Motor neuron (in vitro differentiated cells): ENCODE measurements at regions not wholly inside any gene's neighbourhood (a gene's known extent, or its start where the extent isn't known, plus 50 kb on each side); places are given as distances from the start of the nearest gene placed in this dataset.
A peak's percentile ranks its signal among the peaks of the same experiment; 100 is the strongest.

Experiments
- ATAC-seq, 8 experiments: fragments of 200-7000 bp; cut with Tn5 transposase; replicated peaks in 6 of 8; 2 replicates each; pipeline ENCODE4 v1.8.0; 2021; ENCODE audit warnings: mild to moderate bottlenecking in 8 of 8, moderate library complexity in 8 of 8
- H3K27ac ChIP-seq, 2 donors: fragments of 250-450 bp; sonication (Bioruptor Pico); 2 replicates each; pipeline ENCODE4 v1.9.0; 2021; ENCODE audit warnings: antibody characterized with exemption in 2 of 2, mild to moderate bottlenecking in 2 of 2, moderate library complexity in 1 of 2
- H3K4me1 ChIP-seq, 2 donors: fragments of 250-450 bp; sonication (Bioruptor Pico); replicated peaks in 1 of 2; 2 replicates each; pipeline ENCODE4 v1.6.1; 2021; ENCODE audit warnings: antibody characterized with exemption in 2 of 2, mild to moderate bottlenecking in 2 of 2, moderate library complexity in 1 of 2
- H3K4me3 ChIP-seq, 5 donors: fragments of 250-450 bp; sonication (Bioruptor Pico); 2 replicates each; pipeline ENCODE4 v1.9.0; 2021; ENCODE audit warnings: antibody characterized with exemption in 5 of 5, mild to moderate bottlenecking in 5 of 5, moderate library complexity in 4 of 5
- WGBS, 10 experiments: fragments of 450-650 bp; shearing (Covaris generic); methylation state at CpG; one replicate each; pipeline ENCODE4 v1.0.0; 2022; 5-methylcytosine and 5-hydroxymethylcytosine counted together
- in situ Hi-C, 9 experiments: fragments of 400-800 bp; cut with MboI; loops; one replicate each; pipeline ENCODE4 v1.15.0; 2021; ENCODE audit warnings: low sequenced_read_pairs in 9 of 9, low pct_unique_long_range_greater_than_20kb in 2 of 9; ENCODE audit not compliant: unreplicated experiment in 9 of 9

DNA sequence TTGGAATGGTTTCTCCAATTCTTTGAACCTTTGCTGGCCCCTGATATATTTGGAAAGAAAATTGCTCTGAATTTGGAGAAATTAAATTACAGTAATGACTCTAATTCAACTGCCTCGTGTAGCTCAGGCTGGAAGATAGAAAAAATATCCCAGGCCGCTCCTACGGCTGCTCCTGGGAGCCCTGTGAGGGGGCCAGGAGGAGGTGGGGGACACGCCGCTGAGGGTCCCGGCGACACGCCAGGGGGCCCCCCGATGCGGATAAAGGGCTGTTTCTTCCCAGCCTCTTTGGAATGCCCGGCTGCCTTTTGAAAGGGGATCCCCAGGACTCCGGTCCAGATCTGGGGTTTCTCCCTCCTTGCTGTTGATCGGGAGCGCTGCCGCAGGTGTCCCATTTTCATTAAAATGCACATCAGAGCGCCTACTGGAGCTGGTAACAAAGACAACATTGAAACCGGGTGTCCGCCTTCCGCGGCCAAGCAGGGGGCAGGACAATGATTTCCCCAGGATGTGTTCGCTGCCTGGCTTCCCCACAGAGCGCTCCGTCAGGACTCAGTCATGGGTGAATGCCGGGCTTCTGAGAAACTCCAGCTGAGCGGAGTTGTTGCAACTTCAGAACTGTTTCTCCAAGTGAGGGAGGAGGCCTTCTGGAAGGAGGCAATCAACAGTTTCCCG is 200.1 kb upstream of the KBTBD8 start:
- Histone ChIP-seq H3K4me3 (peak overlapping the region in 4 of 5 donors; percentile 1 to 13 (median 7)), H3K4me1 (peaks cover 3 to 7% of the 10 kb centered on the region in 2 donors), H3K27ac (no peak overlapping the region)
- in situ Hi-C loops: no loop called here
- peak; percentile 18 to 98 (median 95) for ATAC-seq
- WGBS, 10 experiments: 8 to 27% (median 17%) methylated on average over 1 to 20 of the region's 26 CpGs; no CpG with 5 or more reads in 2 of the 10 experiments

DNA sequence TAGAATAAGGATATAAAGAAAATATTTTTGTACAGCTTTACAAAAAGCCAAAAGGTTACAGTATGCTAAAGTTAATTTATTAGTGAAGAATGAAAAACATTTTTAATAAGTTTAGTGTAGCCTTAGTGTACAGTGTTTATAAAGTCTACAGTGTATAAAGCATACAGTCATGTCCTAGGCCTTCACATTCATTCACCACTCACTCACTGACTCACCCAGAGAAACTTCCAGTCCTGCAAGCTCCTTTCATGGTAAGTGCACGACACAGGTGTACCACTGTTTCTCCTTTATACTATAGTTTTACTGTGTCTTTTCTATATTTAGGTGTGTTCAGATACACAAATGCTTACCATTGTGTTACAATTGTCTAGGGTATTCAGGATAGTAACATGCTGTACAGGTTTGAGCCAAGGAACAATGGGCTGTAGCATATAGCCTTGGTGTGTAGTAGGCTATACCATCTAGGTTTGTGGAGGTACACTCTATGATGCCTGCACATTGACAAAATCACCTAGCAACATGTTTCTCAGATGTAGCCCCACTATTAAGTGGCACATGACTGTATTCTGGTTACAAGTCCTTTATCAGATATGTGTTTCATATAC is 197.1 kb upstream of the KBTBD8 start:
- H3K4me1 ChIP-seq: peaks cover 0 to 6% of the 10 kb centered on the region in 2 donors
- in situ Hi-C loops: loop anchor here in 8 of 9 experiments (25.0 kb wide), 5 partner anchors 289 to 539 kb away; partner anchors contain the start of gene LRIG1 (in 2 of the 8)
- H3K4me3 ChIP-seq: no peak overlapping the region
- ATAC-seq: no peak
- H3K27ac ChIP-seq: no peak overlapping the region
- WGBS, 10 experiments: 22 to 100% (median 100%) methylated on average over 1 of the region's 1 CpG; no CpG with 5 or more reads in 3 of the 10 experiments

DNA sequence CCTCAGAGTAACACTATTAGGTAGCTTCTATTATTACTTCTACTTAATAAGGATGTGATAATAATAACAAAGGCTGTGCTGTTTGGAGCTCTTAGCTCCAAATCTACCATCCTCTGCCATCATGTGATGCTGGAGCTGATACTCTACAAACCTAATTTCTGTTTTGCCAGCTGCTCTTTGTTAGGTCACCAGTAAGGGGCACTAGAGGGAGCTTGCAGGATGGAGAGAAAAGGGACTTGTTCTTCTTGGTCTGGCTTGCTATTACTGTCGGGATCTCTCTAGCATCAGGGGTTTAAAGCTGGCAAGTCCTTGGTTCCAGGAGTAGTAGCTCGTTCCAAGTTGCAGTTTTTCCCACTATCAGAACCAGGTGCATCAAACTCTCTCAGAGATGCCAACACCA is 194.9 kb upstream of the KBTBD8 start:
- Histone ChIP-seq H3K27ac (no peak overlapping the region), H3K4me3 (no peak overlapping the region), H3K4me1 (peaks cover 0 to 6% of the 10 kb centered on the region in 2 donors)
- 51 to 100% (median 68%) methylated on average over 1 to 2 of the region's 2 CpGs; no CpG with 5 or more reads in 2 of the 10 experiments for WGBS, 10 experiments
- in situ Hi-C loops: loop anchor here in 8 of 9 experiments (25.0 kb wide), 5 partner anchors 291 to 541 kb away; partner anchors contain the start of gene LRIG1 (in 2 of the 8)
- ATAC-seq: no peak

DNA sequence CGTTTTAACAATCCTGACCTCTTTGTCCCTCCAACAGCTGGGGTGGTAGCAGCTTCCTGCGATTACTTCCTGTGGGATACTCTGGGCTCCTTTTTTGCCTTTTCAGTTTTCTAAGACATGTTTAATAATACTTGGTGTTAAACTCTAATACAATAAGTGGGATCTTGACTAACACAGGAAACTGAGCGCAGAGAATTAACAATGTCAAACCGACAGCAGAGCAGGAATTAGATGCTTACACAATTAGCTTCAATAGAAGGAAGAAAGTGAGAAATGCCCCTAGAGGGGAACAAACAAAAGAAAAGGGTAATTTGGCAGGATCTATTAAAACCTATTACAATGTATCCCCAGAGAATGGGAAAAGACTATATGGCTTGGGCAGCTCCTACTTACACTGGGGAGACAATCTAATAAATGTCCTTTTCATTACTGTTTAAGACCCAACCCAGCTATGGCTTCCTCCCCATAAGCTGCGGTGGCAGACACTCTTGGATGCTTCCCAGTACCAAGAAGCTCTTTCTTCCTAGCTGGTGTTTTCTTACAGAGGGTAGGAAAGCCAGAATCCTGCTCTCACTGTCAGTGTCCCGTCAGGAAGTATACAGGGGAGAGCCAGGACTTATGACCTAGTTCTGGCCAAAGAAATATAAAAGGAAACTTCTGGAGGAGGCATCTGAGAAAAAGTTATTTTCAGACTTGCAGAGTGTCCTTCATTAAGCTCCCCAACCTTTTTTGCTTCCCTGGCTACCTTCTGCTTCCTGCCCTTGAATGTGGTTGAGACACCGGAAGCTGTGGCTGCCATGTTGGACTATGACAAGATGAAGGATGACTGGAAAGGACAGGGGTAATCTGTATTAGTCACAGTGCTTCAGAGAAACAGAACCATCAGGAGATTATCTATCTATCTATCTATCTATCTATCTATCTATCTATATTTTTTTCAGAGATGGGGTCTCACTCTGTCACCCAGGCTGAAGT is 194.1 kb upstream of the KBTBD8 start:
- H3K4me3 ChIP-seq: no peak overlapping the region
- in situ Hi-C loops: loop anchor here in 8 of 9 experiments (25.0 kb wide), 5 partner anchors 292 to 542 kb away; partner anchors contain the start of gene LRIG1 (in 2 of the 8)
- no peak for ATAC-seq
- WGBS, 10 experiments: 30 to 87% (median 63%) methylated on average over 2 to 6 of the region's 7 CpGs
- no peak overlapping the region for H3K27ac ChIP-seq
- peaks cover 0 to 4% of the 10 kb centered on the region in 2 donors for H3K4me1 ChIP-seq

DNA sequence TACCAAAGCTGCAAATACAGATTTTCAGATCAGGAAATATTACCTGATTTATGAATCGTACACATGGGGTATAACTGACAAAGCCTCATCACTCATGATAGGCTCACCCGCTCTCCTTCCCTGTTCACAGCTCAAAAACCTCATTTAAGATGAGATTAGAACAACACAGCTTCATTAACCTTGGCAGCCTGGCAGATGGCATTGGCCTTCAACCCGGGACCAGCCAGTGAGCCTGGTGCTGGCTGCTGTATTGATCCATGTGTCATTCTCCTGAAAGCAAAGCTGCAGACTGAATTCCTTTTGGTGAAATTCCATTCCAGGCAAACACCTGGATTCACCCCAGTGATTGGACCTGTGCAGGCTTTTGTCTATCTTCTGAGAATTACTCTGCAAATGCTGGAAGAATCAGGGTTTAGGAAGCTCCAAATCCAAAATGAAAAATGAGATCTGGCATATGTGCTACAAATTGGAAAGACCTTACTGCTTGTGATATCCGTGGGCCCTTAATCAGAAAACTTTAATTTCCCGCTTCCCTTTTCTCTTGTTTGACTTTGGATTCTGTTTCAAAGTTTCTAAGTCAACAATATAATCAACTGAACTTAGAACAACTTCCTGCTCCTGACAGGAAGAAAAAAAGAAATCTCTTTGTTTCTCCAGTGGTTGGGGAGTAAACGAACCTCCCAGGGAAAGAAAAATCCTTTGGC is 189.1 kb upstream of the KBTBD8 start:
- peaks cover 0 to 6% of the 10 kb centered on the region in 2 donors for H3K4me1 ChIP-seq
- WGBS, 10 experiments: 59 to 100% (median 81%) methylated on average over 1 to 6 of the region's 6 CpGs
- no peak for ATAC-seq
- in situ Hi-C loops: loop anchor here in 8 of 9 experiments (25.0 kb wide), 5 partner anchors 297 to 547 kb away; partner anchors contain the start of gene LRIG1 (in 2 of the 8)
- H3K4me3 ChIP-seq: no peak overlapping the region
- no peak overlapping the region for H3K27ac ChIP-seq

DNA sequence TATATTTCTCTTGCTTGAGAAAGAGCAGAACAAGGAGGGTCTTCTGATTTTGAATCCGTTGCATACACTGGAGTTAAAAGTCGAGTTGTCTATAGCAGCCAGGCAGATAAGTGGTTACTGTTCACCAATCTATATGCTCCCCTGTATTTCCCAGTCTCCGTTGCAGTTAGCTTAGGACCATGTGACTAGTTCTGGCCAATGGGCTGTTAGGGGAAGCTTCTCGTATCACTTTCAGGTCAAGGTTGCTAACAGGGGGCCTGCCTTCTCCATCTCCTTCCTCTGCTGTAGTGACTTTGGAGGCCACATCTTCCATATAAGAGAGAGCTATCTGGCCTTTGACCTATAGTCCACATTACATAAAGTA is 188.5 kb upstream of the KBTBD8 start:
- in situ Hi-C loops: loop anchor here in 8 of 9 experiments (25.0 kb wide), 5 partner anchors 297 to 547 kb away; partner anchors contain the start of gene LRIG1 (in 2 of the 8)
- no peak for ATAC-seq
- 0 to 100% (median 80%) methylated on average over 1 to 4 of the region's 4 CpGs; no CpG with 5 or more reads in 2 of the 10 experiments for WGBS, 10 experiments
- Histone ChIP-seq H3K27ac (no peak overlapping the region), H3K4me3 (no peak overlapping the region), H3K4me1 (peaks cover under 1 to 9% of the 10 kb centered on the region in 2 donors)

DNA sequence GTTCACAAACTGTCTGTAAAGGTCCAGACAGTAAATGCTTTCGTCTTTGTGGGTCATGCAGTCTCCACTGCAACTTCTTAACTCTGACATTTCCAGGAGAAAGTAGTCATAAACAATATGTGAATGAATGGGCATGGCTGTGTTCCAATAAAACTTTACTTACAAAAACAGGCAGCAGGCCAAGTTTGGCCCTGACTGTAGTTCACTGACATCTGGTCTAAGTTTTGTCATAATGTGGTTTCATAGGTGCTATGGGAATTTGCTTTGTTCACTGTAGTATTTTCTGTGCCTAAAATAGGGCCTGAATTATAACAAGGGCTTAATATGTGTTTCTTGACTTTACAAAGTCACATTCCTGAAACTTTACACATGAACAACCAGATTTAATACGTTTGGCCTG is 186.0 kb upstream of the KBTBD8 start:
- ATAC-seq: no peak
- H3K27ac ChIP-seq: no peak overlapping the region
- 33 to 88% (median 82%) methylated on average over 1 to 2 of the region's 2 CpGs; no CpG with 5 or more reads in 4 of the 10 experiments for WGBS, 10 experiments

DNA sequence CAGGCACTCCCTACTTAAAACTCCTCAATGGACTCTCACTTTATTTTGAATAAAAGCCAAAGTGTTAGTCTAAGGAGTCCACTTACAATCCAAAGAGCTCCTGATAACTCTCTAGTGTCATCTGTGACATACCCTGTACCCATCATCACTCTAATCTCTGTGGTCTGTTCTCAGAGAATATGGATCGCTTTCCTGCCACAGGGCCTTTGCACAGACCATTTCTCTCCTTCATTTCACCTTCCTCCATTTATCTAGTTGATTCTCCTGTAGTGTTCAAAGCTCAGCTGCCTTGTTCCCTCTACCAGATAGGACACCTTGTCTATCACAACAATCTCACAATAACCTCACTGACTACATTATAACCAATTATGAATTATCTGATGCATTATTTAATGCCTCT is 185.4 kb upstream of the KBTBD8 start:
- no peak for ATAC-seq
- in situ Hi-C loops: loop anchor here (10.0 to 25.0 kb wide), 8 partner anchors 300 to 558 kb away; partner anchors contain the start of gene LRIG1 (in 2 of the 9)
- Histone ChIP-seq H3K4me3 (no peak overlapping the region), H3K27ac (no peak overlapping the region), H3K4me1 (peaks cover 6 to 18% of the 10 kb centered on the region in 2 donors)
- 100% methylated on average over 1 of the region's 1 CpG; no CpG with 5 or more reads in 6 of the 10 experiments for WGBS, 10 experiments

More for the DNA sequence above, 186.0 kb upstream of the KBTBD8 start:
- Histone ChIP-seq H3K4me1 (peaks cover 6 to 18% of the 10 kb centered on the region in 2 donors), H3K4me3 (no peak overlapping the region)
- in situ Hi-C loops: loop anchor here (10.0 to 25.0 kb wide), 8 partner anchors 300 to 557 kb away; partner anchors contain the start of gene LRIG1 (in 2 of the 9)

DNA sequence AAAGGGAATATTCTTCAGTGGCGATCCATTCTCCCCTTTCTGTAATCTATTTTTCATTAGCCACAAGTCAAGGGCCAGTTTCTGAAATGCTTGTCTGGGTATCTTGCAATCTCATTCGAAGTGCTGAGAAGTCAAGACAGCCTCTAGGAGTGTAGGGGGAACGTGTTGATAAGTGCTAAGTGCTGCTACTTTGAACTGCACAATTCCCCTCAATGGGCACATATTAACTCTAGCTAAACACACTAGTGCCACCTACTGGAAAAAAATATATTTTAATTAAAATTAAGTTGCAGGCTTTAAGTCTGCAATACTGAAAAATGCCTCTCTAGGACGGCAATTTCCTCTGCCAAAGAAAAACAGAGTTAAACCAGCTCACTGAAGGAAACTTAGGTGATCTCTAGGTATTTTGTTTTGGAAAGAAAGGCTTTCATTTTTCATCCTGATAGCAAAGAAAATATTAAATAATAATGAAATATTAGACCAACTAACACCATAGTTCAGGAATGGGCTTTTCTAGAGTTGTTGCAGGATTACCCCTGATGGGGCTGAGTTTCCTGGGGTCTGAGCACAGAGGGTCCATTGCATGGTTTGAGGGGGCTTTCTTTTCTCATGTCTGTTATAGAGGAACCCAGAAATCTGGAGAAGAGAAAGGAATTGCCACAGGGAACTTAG is 181.9 kb upstream of the KBTBD8 start:
- peak; percentile 49 to 87 (median 72) for ATAC-seq
- in situ Hi-C loops: loop anchor here (10.0 to 25.0 kb wide), 8 partner anchors 304 to 561 kb away; partner anchors contain the start of gene LRIG1 (in 2 of the 9)
- Histone ChIP-seq H3K4me1 (peaks cover 21 to 27% of the 10 kb centered on the region in 2 donors), H3K4me3 (no peak overlapping the region), H3K27ac (no peak overlapping the region)
- 0 to 100% (median 27%) methylated on average over 1 to 4 of the region's 4 CpGs; no CpG with 5 or more reads in 2 of the 10 experiments for whole genome bisulfite sequencing, 10 experiments

DNA sequence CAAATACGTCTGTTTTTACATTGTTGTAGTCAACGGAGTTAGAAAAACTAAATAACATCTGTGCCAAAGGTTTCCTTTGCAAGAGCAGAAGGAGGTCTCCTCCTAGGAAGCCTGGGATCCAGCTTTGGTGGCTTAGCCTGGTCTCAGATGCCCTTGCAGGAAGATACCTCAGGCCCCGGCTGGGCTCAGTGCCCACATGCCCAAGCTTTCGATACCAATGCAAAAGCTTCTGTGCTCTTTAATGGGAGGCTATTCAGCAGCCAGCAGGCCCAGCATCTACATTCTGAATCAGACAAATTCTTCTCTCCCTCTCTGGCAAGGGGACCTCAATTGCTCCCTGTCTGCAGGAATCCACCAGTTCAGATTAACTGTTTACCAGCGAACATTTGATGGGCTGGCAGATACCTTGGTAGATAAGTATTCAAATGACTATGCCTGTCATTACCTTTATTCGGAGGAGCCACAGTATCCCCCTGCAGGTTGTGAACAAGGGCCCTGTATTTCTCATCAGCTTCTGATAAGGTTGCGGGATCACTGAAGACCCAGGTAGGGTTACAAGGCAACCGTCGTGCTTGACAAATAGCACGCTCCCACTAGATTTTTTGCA is 180.1 kb upstream of the KBTBD8 start:
- H3K4me1 ChIP-seq: peaks cover 22 to 37% of the 10 kb centered on the region in 2 donors
- H3K4me3 ChIP-seq: no peak overlapping the region
- no peak for ATAC-seq
- in situ Hi-C loops: loop anchor here (10.0 to 25.0 kb wide), 8 partner anchors 306 to 563 kb away; partner anchors contain the start of gene LRIG1 (in 2 of the 9)
- no peak overlapping the region for H3K27ac ChIP-seq
- WGBS, 10 experiments: 55 to 100% (median 86%) methylated on average over 1 to 9 of the region's 10 CpGs

DNA sequence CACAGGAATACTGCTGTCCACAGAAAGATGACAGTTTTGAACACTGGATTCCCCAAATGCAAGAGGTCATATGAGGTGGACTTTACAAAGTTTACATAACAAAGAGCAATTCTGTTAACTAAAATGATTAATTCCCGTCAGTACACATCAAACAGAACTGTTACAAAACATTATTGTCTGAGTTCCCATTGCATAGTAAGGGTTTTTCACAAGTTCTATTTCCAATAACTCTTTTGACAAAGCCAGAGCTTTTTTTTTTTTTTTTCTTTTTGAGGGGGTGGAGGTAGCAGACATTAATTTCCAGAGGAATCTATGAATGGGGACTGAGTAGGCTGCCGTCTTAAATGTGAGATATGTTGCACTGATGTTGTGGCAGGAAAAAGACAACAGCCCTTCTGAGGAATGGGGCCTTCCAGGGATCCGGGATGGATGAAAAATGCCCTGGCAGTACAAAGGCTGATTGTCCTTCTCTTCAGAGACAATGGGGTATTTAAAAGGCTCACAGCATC is 178.1 kb upstream of the KBTBD8 start:
- peaks cover 17 to 30% of the 10 kb centered on the region in 2 donors for H3K4me1 ChIP-seq
- H3K4me3 ChIP-seq: no peak overlapping the region
- 13 to 67% (median 27%) methylated on average over 1 to 3 of the region's 3 CpGs; no CpG with 5 or more reads in 1 of the 10 experiments for WGBS, 10 experiments
- in situ Hi-C loops: loop anchor here (5.0 to 25.0 kb wide), 9 partner anchors 308 to 565 kb away; partner anchors contain the start of gene LRIG1 (in 2 of the 9)
- ATAC-seq: peak in 5 of 8 experiments; percentile 83 to 92 (median 88)
- H3K27ac ChIP-seq: no peak overlapping the region
